ENCODE measurements at regions not wholly inside any gene's neighbourhood (a gene's known extent, or its start where the extent isn't known, plus 50 kb on each side); places are given as distances from the start of the nearest gene placed in this dataset.
"Not testable (repeated sequence)": the region's sequence is repeated elsewhere in the genome, so short reads cannot be mapped to it uniquely, and the experiment has no call there.

DNA sequence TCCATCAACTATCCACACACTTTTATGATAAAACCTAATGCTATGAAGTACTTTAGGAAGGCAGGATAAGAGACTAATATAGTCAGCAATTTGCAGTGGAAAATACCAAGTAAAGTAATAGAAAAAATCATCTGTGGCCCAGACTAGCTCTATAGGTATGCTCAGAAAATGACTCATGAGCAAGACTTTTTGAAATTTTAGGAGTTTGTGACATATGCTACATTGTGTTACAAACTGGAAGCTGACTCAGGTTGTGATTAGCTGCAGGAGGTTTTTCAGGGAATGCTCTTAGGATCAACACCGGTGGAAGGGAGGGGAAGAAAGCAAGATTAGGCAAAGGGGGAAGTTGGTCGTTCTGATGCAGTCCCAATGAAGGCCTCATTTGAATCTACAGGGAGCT lies 56.1 kb downstream of the FEZF1 start:
- no peak overlapping the region for H3K27ac ChIP-seq
- TF ChIP-seq ZFX (IDR thresholded peaks at IDR 0.05): no peak
- TF ChIP-seq, protein P1, sequence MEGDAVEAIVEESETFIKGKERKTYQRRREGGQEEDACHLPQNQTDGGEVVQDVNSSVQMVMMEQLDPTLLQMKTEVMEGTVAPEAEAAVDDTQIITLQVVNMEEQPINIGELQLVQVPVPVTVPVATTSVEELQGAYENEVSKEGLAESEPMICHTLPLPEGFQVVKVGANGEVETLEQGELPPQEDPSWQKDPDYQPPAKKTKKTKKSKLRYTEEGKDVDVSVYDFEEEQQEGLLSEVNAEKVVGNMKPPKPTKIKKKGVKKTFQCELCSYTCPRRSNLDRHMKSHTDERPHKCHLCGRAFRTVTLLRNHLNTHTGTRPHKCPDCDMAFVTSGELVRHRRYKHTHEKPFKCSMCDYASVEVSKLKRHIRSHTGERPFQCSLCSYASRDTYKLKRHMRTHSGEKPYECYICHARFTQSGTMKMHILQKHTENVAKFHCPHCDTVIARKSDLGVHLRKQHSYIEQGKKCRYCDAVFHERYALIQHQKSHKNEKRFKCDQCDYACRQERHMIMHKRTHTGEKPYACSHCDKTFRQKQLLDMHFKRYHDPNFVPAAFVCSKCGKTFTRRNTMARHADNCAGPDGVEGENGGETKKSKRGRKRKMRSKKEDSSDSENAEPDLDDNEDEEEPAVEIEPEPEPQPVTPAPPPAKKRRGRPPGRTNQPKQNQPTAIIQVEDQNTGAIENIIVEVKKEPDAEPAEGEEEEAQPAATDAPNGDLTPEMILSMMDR (conservative IDR thresholded peaks at IDR 0.05): no peak

DNA sequence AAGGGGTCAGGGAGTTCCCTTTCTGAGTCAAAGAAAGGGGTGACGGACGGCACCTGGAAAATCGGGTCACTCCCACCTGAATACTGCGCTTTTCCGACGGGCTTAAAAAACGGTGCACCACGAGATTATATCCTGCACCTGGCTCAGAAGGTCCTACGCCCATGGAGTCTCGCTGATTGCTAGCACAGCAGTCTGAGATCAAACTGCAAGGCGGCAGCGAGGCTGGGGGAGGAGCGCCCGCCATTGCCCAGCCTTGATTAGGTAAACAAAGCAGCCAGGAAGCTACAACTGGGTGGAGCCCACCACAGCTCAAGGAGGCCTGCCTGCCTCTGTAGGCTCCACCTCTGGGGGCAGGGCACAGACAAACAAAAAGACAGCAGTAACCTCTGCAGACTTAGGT lies 65.8 kb downstream of the FEZF1 start:
- H3K27ac ChIP-seq: not testable (repeated sequence)

DNA sequence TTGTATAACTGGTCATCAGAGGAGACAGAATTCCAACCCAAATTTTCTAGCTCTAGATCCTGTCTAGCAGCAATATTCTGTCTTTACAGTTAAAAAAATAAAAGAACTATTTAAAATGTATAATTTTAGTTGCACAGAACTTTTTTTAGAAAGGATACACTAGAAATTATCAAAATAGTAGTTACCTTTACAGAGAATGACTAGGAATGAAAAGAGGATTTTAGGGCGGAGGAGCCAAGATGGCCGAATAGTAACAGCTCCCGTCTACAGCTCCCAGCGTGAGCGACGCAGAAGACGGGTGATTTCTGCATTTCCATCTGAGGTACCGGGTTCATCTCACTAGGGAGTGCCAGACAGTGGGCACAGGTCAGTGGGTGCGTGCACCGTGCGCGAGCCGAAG lies 66.3 kb downstream of the FEZF1 start:
- not testable (repeated sequence) for H3K27ac ChIP-seq

DNA sequence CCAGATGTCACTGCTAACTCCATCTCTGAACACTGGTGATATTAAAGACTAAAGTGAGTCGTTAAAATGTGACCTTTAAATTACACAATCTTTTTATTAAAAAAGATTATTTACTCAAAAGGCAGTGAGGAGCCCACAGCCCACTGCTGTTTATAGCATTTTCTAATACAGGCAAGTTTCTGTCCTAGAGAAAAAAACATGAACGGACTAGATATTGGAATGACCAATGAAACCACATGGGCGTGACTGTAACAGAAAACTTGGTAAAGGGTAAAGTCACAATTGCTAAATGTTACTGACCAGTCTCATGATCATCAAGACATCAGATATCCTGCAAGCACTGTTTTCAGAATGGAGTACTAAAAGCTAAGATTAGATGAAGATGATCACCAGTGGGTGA lies 78.7 kb downstream of the FEZF1 start:
- no peak overlapping the region for H3K27ac ChIP-seq
- no peak for TF ChIP-seq ZFX (IDR thresholded peaks at IDR 0.05)
- TF ChIP-seq, protein P1 (conservative IDR thresholded peaks at IDR 0.05): no peak

DNA sequence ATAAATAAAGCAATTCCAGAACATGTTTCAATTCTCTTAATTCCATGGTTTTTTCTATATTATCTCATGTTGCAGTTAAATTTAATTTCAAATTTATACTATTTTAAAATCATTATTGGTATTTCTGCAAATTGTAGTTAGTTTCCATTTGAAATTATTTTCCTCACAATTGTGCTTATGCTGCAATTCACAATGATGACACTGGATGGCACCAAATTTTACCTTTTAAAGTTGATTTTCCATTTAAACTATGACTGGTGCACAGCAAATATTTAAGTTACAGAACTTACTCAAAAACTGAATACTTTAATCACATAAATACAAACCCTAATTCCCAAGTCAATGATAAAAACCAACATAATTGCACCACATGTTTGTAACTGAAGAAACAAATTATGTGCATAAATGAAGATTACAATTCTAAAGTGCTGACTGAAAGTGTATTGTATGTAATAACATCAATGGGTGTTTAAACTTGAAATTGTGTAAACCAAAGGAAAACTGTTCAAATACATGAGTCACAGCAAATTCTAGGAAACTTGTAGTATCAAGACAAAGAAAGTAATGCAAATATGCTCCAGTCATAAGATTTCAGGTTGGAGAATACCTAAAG lies 75.3 kb upstream of the AASS start:
- no peak overlapping the region for H3K27ac ChIP-seq
- TF ChIP-seq ZFX (IDR thresholded peaks at IDR 0.05): no peak
- TF ChIP-seq, protein P1 (conservative IDR thresholded peaks at IDR 0.05): peak; percentile 87

DNA sequence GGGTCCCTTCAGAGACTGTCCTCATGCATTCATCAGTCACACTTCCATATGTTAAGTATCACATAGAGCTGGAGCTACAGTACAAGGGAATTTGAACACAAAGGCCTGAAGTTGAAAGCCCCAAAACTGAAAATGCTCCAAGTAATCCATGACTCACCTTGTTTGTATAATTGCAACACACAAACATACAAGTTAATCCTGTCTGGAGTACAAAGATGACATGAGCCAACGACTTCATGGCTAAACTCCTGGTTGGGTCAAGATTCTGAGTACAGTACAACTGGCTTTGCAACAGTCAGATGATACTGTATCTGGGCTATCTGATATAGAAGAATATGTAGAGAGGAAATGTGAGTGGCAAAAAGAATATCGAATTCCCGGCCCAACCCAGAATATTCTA lies 73.1 kb upstream of the AASS start:
- no peak overlapping the region for H3K27ac ChIP-seq
- TF ChIP-seq, protein P1 (conservative IDR thresholded peaks at IDR 0.05): no peak
- TF ChIP-seq ZFX (IDR thresholded peaks at IDR 0.05): no peak

DNA sequence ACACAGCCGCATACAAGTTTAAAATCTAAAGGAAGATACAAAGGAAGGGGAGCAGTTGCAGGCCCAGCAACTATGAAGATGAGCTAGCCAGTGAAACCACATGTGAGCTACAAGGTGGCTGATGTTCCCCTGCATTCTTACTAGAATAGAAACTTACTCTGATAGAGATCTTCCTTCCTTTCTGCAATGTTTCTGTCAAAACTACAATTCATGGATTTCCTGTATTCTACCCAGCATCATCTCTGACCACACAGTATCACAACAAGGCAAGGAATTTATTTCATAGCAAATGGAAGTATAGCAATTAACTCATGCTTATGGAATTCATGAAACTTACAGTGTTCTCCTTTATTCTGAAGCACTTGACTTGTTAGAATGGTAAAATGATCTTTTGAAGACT lies 68.7 kb upstream of the AASS start:
- no peak overlapping the region for H3K27ac ChIP-seq
- TF ChIP-seq ZFX (IDR thresholded peaks at IDR 0.05): no peak
- TF ChIP-seq, protein P1 (conservative IDR thresholded peaks at IDR 0.05): no peak

DNA sequence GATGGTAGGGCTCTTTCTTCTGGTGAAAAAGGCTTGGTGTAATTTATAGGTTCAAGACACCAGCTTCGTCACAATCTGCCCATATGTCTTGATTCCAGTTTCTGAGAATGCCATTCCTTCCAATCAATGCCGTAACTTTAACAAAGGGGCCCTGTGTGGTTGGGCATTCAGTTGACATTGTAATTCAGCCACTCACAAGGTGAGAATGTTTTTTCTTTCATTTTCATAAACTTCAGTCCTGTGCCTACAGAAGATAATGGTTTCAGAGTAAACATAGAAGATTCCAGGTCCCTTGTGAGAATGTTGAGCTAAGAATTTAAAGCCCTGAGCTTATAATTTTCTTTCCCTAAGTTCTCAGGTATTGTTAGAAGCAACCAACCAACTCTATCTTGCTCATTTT lies 67.3 kb upstream of the AASS start:
- no peak for TF ChIP-seq ZFX (IDR thresholded peaks at IDR 0.05)
- TF ChIP-seq, protein P1 (conservative IDR thresholded peaks at IDR 0.05): no peak
- no peak overlapping the region for H3K27ac ChIP-seq

Measured in C4-2B (cell line).